Fibroblast of the aortic adventitia (primary cell): ENCODE measurements at regions not wholly inside any gene's neighbourhood (a gene's known extent, or its start where the extent isn't known, plus 50 kb on each side); places are given as distances from the start of the nearest gene placed in this dataset.

Experiments
- DNase-seq: peaks from one replicate; pipeline ENCODE4 v3.0.0-alpha.2; 2010; ENCODE audit warnings: low read depth
- H3K4me3 ChIP-seq: 2 replicates; pipeline ENCODE4 v1.5.1; 2011; ENCODE audit warnings: low read depth, mild to moderate bottlenecking, control low read depth, low read length, moderate library complexity
- TF ChIP-seq, protein P1 (sequence below): IDR thresholded peaks from 2 replicates; pipeline ENCODE4 v1.5.1; 2011; ENCODE audit warnings: mild to moderate bottlenecking, low read length, control low read depth, inconsistent platforms; ENCODE audit not compliant: insufficient read depth

DNA sequence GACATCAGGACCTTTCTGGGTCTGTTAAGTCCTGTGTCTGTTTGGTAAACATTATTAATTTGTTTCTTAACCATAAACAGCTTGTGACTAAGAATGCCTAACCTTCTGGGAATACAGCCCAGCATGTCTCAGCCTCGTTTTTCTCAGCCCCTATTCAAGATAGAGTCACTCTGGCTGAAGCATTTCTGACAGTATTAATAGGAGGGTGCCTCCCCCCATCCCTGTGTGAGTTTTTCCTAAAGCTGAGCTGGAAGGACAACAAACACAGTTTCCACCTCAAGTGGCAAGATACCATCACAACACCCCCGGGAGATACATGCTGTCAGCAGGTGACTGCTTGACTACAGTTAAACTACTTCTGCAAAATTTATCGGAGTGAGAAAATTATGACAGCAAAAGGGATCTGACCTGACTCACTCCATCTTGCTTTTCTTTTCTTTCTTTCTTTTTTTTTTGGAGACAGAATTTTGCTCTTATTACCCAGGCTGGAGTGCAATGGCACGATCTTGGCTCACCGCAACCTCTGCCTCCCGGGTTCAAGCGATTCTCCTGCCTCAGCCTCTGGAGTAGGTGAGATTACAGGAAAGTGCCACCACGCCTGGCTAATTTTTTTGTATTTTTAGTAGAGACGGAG lies 59.3 kb upstream of the ABCC4 start:
- no peak overlapping the region for H3K4me3 ChIP-seq
- TF ChIP-seq, protein P1, sequence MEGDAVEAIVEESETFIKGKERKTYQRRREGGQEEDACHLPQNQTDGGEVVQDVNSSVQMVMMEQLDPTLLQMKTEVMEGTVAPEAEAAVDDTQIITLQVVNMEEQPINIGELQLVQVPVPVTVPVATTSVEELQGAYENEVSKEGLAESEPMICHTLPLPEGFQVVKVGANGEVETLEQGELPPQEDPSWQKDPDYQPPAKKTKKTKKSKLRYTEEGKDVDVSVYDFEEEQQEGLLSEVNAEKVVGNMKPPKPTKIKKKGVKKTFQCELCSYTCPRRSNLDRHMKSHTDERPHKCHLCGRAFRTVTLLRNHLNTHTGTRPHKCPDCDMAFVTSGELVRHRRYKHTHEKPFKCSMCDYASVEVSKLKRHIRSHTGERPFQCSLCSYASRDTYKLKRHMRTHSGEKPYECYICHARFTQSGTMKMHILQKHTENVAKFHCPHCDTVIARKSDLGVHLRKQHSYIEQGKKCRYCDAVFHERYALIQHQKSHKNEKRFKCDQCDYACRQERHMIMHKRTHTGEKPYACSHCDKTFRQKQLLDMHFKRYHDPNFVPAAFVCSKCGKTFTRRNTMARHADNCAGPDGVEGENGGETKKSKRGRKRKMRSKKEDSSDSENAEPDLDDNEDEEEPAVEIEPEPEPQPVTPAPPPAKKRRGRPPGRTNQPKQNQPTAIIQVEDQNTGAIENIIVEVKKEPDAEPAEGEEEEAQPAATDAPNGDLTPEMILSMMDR, result no peak
- no peak for DNase-seq

DNA sequence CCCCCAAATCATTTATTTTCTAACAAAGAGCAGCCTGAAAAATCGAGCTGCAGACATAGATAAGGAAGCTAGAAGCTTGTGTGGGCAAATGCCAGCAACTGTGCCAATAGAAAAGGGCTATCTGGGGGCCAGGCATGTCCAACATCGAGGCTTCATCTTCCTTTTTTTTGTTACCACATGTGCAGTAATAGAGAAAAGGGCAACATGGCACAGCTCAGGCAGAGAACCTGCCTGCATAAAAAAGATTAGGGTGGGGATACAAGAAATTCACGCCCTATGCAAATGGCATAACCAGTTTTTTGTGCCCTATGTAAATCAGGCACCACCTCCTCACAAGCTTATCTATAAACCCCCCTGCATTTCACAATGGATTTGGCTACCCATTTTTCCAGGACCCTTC lies 60.4 kb upstream of the ABCC4 start:
- no peak for DNase-seq
- H3K4me3 ChIP-seq, result no peak overlapping the region
- TF ChIP-seq, protein P1, result no peak

- DNase-seq, result no peak
- no peak overlapping the region for H3K4me3 ChIP-seq
- TF ChIP-seq, protein P1, result no peak
These were observed 61.4 kb upstream of the ABCC4 start for GRCh38 chr13:95362666-95363065.

GRCh38 chr13:95367309-95367843 lies 66.1 kb upstream of the ABCC4 start:
- no peak overlapping the region for H3K4me3 ChIP-seq
- DNase-seq, result no peak
- TF ChIP-seq, protein P1, result no peak

GRCh38 chr13:95368998-95369397 lies 67.7 kb upstream of the ABCC4 start:
- TF ChIP-seq, protein P1, result no peak
- no peak overlapping the region for H3K4me3 ChIP-seq
- no peak for DNase-seq

- TF ChIP-seq, protein P1, result no peak
- no peak for DNase-seq
- H3K4me3 ChIP-seq, result no peak overlapping the region
These were observed 74.5 kb upstream of the ABCC4 start for GRCh38 chr13:95375706-95376105.

- H3K4me3 ChIP-seq, result no peak overlapping the region
- DNase-seq, result no peak
- TF ChIP-seq, protein P1, result no peak
These were observed 77.4 kb upstream of the ABCC4 start for GRCh38 chr13:95378603-95379002.
